ENCODE measurements at regions not wholly inside any gene's neighbourhood (a gene's known extent, or its start where the extent isn't known, plus 50 kb on each side); places are given as distances from the start of the nearest gene placed in this dataset.

DNA sequence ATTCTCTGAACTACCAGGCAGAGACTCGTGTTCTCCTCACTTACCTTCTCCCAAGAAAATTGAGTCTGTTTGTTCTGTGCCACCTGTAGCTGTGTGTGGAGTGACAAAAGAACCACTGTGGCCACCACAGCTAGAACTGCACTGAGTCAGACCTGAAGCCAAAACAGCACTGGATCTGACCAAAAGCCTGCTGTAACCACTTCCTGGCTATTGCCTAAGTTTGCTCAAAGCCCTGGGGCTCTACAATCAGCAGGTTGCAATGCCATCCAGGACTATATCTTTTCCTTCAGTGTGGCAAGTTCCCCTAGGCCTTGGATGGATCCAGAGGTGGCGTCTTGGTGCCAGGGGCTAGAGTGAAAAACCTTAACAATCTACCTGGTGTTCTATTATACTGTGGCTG is 449.1 kb downstream of the FAM133A start:
- H3K36me3 ChIP-seq (ENCODE audit: control insufficient read depth, insufficient read depth, low read length) = no peaks in the 10 kb centered on the region
- no peak for DNase-seq (ENCODE audit: low read depth)
- TF ChIP-seq, protein P1, sequence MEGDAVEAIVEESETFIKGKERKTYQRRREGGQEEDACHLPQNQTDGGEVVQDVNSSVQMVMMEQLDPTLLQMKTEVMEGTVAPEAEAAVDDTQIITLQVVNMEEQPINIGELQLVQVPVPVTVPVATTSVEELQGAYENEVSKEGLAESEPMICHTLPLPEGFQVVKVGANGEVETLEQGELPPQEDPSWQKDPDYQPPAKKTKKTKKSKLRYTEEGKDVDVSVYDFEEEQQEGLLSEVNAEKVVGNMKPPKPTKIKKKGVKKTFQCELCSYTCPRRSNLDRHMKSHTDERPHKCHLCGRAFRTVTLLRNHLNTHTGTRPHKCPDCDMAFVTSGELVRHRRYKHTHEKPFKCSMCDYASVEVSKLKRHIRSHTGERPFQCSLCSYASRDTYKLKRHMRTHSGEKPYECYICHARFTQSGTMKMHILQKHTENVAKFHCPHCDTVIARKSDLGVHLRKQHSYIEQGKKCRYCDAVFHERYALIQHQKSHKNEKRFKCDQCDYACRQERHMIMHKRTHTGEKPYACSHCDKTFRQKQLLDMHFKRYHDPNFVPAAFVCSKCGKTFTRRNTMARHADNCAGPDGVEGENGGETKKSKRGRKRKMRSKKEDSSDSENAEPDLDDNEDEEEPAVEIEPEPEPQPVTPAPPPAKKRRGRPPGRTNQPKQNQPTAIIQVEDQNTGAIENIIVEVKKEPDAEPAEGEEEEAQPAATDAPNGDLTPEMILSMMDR (IDR thresholded peaks at IDR 0.05; ENCODE audit: insufficient read depth, low read length, poor library complexity, severe bottlenecking) = no peak
- H3K27me3 ChIP-seq (ENCODE audit: control insufficient read depth, insufficient read depth, low read length) = no peaks in the 10 kb centered on the region
- no peak overlapping the region for H3K4me3 ChIP-seq (ENCODE audit: low read depth, low read length)

DNA sequence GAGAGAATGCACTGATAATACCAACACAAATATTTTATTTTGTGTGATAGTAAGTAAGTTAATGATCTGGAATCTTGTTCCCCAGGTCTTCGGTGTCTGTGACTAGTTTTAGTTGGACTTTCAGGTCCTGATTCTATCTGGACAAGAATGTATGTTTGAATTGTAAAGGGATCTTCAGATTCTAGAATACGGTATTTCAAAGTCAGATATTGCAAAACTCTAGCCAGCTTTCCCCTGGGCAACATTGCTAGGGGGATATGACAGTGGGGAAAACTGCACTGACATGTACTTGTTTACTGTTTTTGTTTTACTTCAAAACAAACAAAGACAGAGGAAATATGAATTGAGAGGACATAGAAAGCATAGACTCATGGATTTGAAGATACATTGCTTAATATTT is 489.0 kb downstream of the FAM133A start:
- TF ChIP-seq, protein P1 (IDR thresholded peaks at IDR 0.05; ENCODE audit: insufficient read depth, low read length, poor library complexity, severe bottlenecking) = no peak
- DNase-seq (ENCODE audit: low read depth) = no peak
- no peaks in the 10 kb centered on the region for H3K36me3 ChIP-seq (ENCODE audit: control insufficient read depth, insufficient read depth, low read length)
- no peak overlapping the region for H3K4me3 ChIP-seq (ENCODE audit: low read depth, low read length)
- H3K27me3 ChIP-seq (ENCODE audit: control insufficient read depth, insufficient read depth, low read length) = no peaks in the 10 kb centered on the region

DNA sequence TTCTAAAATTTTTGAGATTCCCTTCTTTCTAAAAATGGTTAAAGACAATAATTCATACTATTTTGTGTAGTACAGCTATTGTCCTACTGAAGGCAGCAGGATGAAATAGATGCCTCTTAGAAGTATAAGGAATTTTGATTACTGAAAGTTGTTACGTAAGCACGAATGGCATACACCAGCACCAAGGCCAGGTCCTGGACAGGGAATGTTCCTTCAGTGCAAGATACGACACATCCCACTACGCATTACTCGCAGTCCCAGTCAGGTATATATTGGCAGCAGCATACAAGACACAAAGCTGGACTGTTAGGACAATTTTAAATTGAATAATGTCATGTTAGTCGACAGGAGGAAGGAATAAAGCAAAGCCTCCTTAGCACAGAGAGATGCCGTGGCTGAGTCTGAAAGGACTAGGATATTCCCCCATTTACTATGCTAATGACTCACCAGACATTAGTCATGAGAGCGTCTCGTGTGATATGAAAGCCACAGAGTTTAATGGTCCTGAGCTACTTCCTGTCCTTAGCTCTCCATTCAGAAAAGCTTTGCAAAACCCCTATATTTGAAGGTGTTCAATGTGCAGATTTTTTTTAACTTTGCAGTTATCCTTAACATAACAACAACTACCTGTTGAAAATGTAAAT is 504.3 kb downstream of the FAM133A start:
- Histone ChIP-seq H3K27me3 (ENCODE audit: control insufficient read depth, insufficient read depth, low read length) (no peaks in the 10 kb centered on the region), H3K36me3 (ENCODE audit: control insufficient read depth, insufficient read depth, low read length) (no peaks in the 10 kb centered on the region), H3K4me3 (ENCODE audit: low read depth, low read length) (no peak overlapping the region)
- DNase-seq (ENCODE audit: low read depth) = peak; percentile 49
- TF ChIP-seq, protein P1 (IDR thresholded peaks at IDR 0.05; ENCODE audit: insufficient read depth, low read length, poor library complexity, severe bottlenecking) = no peak

DNA sequence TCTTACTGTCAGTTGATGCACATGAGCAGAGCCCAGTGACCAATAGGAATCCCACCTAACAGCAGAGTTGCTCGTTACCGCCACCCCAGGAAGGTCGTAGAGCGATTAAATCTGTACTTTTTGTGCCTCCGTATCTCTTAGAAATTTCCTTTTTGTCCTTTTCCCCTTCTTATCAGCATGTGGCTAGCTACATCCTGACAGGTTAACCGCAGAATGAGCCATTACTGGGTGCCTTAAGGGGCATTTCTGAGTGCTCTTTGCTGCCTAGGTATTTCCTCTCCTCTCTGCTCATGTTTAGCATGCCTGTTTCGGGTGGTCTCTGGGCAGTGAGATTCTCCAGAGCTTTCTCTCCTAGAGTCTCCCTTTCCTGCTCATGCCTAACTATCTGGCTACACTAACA is 530.5 kb downstream of the FAM133A start:
- no peak overlapping the region for H3K4me3 ChIP-seq (ENCODE audit: low read depth, low read length)
- no peak for DNase-seq (ENCODE audit: low read depth)
- H3K27me3 ChIP-seq (ENCODE audit: control insufficient read depth, insufficient read depth, low read length) = no peaks in the 10 kb centered on the region
- TF ChIP-seq, protein P1 (IDR thresholded peaks at IDR 0.05; ENCODE audit: insufficient read depth, low read length, poor library complexity, severe bottlenecking) = no peak
- no peaks in the 10 kb centered on the region for H3K36me3 ChIP-seq (ENCODE audit: control insufficient read depth, insufficient read depth, low read length)

DNA sequence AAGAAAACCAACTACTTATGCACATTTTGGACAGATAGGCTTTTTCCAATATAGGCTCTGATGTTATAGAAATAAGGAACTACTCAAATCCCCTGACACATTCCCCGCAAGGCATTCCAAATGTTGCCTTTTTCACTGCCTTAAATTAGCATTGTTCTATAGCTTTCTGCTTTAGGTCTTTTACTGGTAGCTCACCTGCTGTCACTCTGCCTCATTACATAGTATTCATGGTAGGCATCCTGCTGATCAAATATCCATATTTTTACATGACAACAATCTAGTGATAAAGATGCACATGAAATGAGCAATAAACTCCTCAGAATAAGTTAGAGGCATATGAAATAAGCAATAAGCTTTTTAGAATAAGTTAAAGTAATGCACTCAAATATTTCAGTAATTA is 542.7 kb downstream of the FAM133A start:
- H3K4me3 ChIP-seq (ENCODE audit: low read depth, low read length) = no peak overlapping the region
- TF ChIP-seq, protein P1 (IDR thresholded peaks at IDR 0.05; ENCODE audit: insufficient read depth, low read length, poor library complexity, severe bottlenecking) = no peak
- DNase-seq (ENCODE audit: low read depth) = no peak
- no peaks in the 10 kb centered on the region for H3K36me3 ChIP-seq (ENCODE audit: control insufficient read depth, insufficient read depth, low read length)
- H3K27me3 ChIP-seq (ENCODE audit: control insufficient read depth, insufficient read depth, low read length) = no peaks in the 10 kb centered on the region

DNA sequence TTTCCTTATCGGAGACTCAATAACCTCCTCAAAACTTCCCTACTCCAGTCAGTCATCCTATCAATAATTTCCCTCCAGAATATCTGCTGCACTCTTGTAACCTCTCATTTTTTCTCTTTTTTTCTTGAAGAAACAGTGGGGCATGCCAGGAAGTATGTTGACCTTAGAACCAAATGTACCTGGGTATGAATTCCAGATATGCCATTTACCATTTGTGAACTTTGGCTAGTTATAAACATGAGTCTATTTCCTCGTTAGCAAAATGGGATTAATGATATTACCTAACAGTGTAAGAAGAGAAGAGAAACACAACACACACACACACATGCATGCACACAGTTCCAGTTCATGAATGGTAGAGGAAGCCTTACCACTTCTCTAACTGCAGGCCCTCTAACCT is 578.2 kb downstream of the FAM133A start:
- TF ChIP-seq, protein P1 (IDR thresholded peaks at IDR 0.05; ENCODE audit: insufficient read depth, low read length, poor library complexity, severe bottlenecking) = no peak
- DNase-seq (ENCODE audit: low read depth) = no peak

More for the DNA sequence above, 578.2 kb downstream of the FAM133A start:
- no peaks in the 10 kb centered on the region for H3K36me3 ChIP-seq (ENCODE audit: control insufficient read depth, insufficient read depth, low read length)
- H3K27me3 ChIP-seq (ENCODE audit: control insufficient read depth, insufficient read depth, low read length) = no peaks in the 10 kb centered on the region
- H3K4me3 ChIP-seq (ENCODE audit: low read depth, low read length) = no peak overlapping the region
